ENCODE measurements at regions not wholly inside any gene's neighbourhood (a gene's known extent, or its start where the extent isn't known, plus 50 kb on each side); places are given as distances from the start of the nearest gene placed in this dataset.

DNA sequence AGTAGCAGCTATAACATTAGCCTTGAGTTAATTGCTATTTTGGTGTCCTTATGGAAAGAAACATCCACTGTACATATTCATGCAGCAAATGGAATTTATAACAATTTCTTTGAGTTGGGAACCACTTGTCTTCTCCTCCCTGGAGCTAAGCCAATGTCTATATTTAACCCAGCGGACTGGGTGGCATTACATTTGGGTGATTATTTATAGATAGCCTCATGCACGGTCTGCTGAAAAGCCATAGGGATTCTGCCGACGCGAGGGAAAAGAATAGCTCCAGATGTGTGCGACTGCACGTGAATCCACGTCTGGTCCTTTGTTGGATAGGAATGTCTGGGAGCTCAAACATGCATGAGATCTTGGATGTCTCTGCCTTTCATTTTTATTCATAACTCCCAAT lies 157.5 kb upstream of the BRINP1 start:
- no TSS peak for BruUV-seq (replicated peaks)
- TF ChIP-seq, protein P1, sequence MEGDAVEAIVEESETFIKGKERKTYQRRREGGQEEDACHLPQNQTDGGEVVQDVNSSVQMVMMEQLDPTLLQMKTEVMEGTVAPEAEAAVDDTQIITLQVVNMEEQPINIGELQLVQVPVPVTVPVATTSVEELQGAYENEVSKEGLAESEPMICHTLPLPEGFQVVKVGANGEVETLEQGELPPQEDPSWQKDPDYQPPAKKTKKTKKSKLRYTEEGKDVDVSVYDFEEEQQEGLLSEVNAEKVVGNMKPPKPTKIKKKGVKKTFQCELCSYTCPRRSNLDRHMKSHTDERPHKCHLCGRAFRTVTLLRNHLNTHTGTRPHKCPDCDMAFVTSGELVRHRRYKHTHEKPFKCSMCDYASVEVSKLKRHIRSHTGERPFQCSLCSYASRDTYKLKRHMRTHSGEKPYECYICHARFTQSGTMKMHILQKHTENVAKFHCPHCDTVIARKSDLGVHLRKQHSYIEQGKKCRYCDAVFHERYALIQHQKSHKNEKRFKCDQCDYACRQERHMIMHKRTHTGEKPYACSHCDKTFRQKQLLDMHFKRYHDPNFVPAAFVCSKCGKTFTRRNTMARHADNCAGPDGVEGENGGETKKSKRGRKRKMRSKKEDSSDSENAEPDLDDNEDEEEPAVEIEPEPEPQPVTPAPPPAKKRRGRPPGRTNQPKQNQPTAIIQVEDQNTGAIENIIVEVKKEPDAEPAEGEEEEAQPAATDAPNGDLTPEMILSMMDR (IDR thresholded peaks at IDR 0.05; ENCODE audit: extremely low read depth in 1 of 2, insufficient read depth in 1 of 2, low read depth in 1 of 2, low read length in 2 of 2), result no peak
- TF ChIP-seq GATA2 (IDR thresholded peaks at IDR 0.05; ENCODE audit: insufficient read depth, insufficient read length, low read depth, low read length) (no peak), JUN (IDR thresholded peaks at IDR 0.05; ENCODE audit: borderline replicate concordance, insufficient read depth, insufficient read length, low read depth) (no peak), POLR2AphosphoS5 (IDR thresholded peaks at IDR 0.05; ENCODE audit: insufficient read depth, low read depth, low read length) (no peak), EZH2 (IDR thresholded peaks at IDR 0.05; ENCODE audit: borderline replicate concordance, low read depth, low read length, severe bottlenecking) (no peak), POLR2A (IDR thresholded peaks at IDR 0.05; ENCODE audit: low read depth, low read length) (no peak), FOS (IDR thresholded peaks at IDR 0.05; ENCODE audit: borderline replicate concordance, insufficient read depth, low read length) (no peak), MYC (IDR thresholded peaks at IDR 0.05; ENCODE audit: low read depth, low read length) (no peak)
- TF ChIP-seq, protein P2, sequence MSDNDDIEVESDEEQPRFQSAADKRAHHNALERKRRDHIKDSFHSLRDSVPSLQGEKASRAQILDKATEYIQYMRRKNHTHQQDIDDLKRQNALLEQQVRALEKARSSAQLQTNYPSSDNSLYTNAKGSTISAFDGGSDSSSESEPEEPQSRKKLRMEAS (IDR thresholded peaks at IDR 0.05; ENCODE audit: insufficient read depth, insufficient read length), result no peak
- Histone ChIP-seq H3K9me3 (replicated peaks; ENCODE audit: control insufficient read depth, insufficient read depth, low read length) (no peaks in the 10 kb centered on the region), H3K79me2 (ENCODE audit: control insufficient read depth, insufficient read depth, low read length) (no peaks in the 10 kb centered on the region), H3K27me3 (ENCODE audit: control insufficient read depth in 2 of 2, insufficient read depth in 2 of 2, low read length in 2 of 2) (no peaks in the 10 kb centered on the region), H4K20me1 (replicated peaks; ENCODE audit: control insufficient read depth, extremely low read depth, insufficient read depth, low read length) (no peaks in the 10 kb centered on the region), H3K9ac (replicated peaks; ENCODE audit: extremely low read depth, insufficient read depth, low read length) (no peak overlapping the region), H3K4me1 (ENCODE audit: control insufficient read depth, extremely low read depth, insufficient read depth, low read length) (no peaks in the 10 kb centered on the region), H2AFZ (ENCODE audit: low read depth, low read length) (no peak overlapping the region), H3K4me3 (replicated peaks in 1 of 3; ENCODE audit: insufficient read depth in 1 of 3, low read depth in 1 of 3, low read length in 3 of 3) (no peak overlapping the region), H3K27ac (ENCODE audit: insufficient read depth, low read depth, low read length) (no peak overlapping the region), H3K36me3 (ENCODE audit: control insufficient read depth in 2 of 2, extremely low read depth in 1 of 2, insufficient read depth in 2 of 2, low read length in 2 of 2) (no peaks in the 10 kb centered on the region), H3K4me2 (ENCODE audit: insufficient read depth, low read length) (no peak overlapping the region), H3K9me1 (replicated peaks; ENCODE audit: control insufficient read depth, extremely low read depth, insufficient read depth, low read length) (no peaks in the 10 kb centered on the region)
- no peak for DNase-seq (ENCODE audit: low read depth, low spot score)
- CTCF ChIA-PET, result no interaction called here
- dilution Hi-C loops (cut with MboI; ENCODE audit: extremely low pct_ligation_motif_present, low sequenced_read_pairs) (no loop called here), intact Hi-C loops (cut with micrococcal nuclease) (no loop called here)
- POLR2A ChIA-PET, result no interaction called here
- FAIRE-seq, result no peak

Measured in endothelial cell of umbilical vein (primary cell).